Fibroblast of lung (primary cell): ENCODE measurements at regions not wholly inside any gene's neighbourhood (a gene's known extent, or its start where the extent isn't known, plus 50 kb on each side); places are given as distances from the start of the nearest gene placed in this dataset.

ENCODE experiments used
- DNase-seq, 2 donors: peaks; one replicate each; pipeline versions ENCODE4 v3.0.0 to v3.0.0-alpha.2; 2010; ENCODE audit warnings: low read depth in 2 of 2
- H2AFZ ChIP-seq: 2 replicates; pipeline ENCODE4 v1.5.1; 2012; ENCODE audit warnings: low read length, control low read depth, inconsistent platforms
- H3K27ac ChIP-seq: 2 replicates; pipeline ENCODE4 v1.5.1; 2011; ENCODE audit warnings: low read length, control low read depth; ENCODE audit not compliant: insufficient read depth
- H3K27me3 ChIP-seq: 2 replicates; pipeline ENCODE4 v1.5.1; 2011; ENCODE audit warnings: mild to moderate bottlenecking, low read length; ENCODE audit not compliant: control insufficient read depth, insufficient read depth
- H3K36me3 ChIP-seq: 2 replicates; pipeline ENCODE4 v1.5.1; 2011; ENCODE audit warnings: low read length; ENCODE audit not compliant: control insufficient read depth, insufficient read depth
- H3K4me1 ChIP-seq: 2 replicates; pipeline ENCODE4 v1.5.1; 2011; ENCODE audit warnings: low read length; ENCODE audit not compliant: control insufficient read depth, insufficient read depth; ENCODE audit errors: extremely low read depth
- H3K4me2 ChIP-seq: 2 replicates; pipeline ENCODE4 v1.5.1; 2011; ENCODE audit warnings: low read length, control low read depth; ENCODE audit not compliant: insufficient read depth; ENCODE audit errors: extremely low read depth
- H3K4me3 ChIP-seq, 4 experiments: fragments of 200-600 bp in 1 of 4; sonication (generic) in 1 of 4; replicated peaks in 1 of 4; 2 replicates each; pipeline ENCODE4 v1.5.1; 2011 to 2016; ENCODE audit warnings: low read length in 4 of 4, low read depth in 3 of 4, mild to moderate bottlenecking in 3 of 4, control low read depth in 2 of 4, inconsistent platforms in 1 of 4, mixed read lengths in 1 of 4; ENCODE audit not compliant: insufficient read depth in 1 of 4; ENCODE audit errors: control extremely low read depth in 1 of 4
- H3K79me2 ChIP-seq: 2 replicates; pipeline ENCODE4 v1.5.1; 2012; ENCODE audit warnings: mild to moderate bottlenecking, low read length, inconsistent platforms; ENCODE audit not compliant: control insufficient read depth, insufficient read depth
- H3K9ac ChIP-seq: 2 replicates; pipeline ENCODE4 v1.5.1; 2011; ENCODE audit warnings: mild to moderate bottlenecking, low read length, control low read depth; ENCODE audit not compliant: insufficient read depth
- H3K9me3 ChIP-seq: 2 replicates; pipeline ENCODE4 v1.5.1; 2012; ENCODE audit warnings: low read depth, low read length; ENCODE audit not compliant: control insufficient read depth, insufficient read depth
- H4K20me1 ChIP-seq: 2 replicates; pipeline ENCODE4 v1.5.1; 2011; ENCODE audit warnings: low read length; ENCODE audit not compliant: control insufficient read depth, insufficient read depth; ENCODE audit errors: extremely low read depth
- EZH2 ChIP-seq: IDR thresholded peaks from 2 replicates; pipeline ENCODE4 v1.5.1; 2012; ENCODE audit warnings: low read length, control low read depth, mild to moderate bottlenecking; ENCODE audit errors: missing control alignments
- TF ChIP-seq, protein P1 (sequence below), 2 donors: IDR thresholded peaks in 1 of 2; conservative IDR thresholded peaks in 1 of 2; 1 replicate in 1 of 2; 2 replicates in 1 of 2; pipeline ENCODE4 v1.5.1; 2011 to 2012; ENCODE audit warnings: low read length in 2 of 2, control low read depth in 1 of 2, inconsistent platforms in 1 of 2, low read depth in 1 of 2, mild to moderate bottlenecking in 1 of 2

- Histone ChIP-seq H3K4me1 (no peaks in the 10 kb centered on the region), H4K20me1 (no peaks in the 10 kb centered on the region), H3K4me3 (no peak overlapping the region), H2AFZ (no peak overlapping the region), H3K9ac (no peak overlapping the region), H3K27me3 (no peaks in the 10 kb centered on the region), H3K79me2 (no peaks in the 10 kb centered on the region), H3K36me3 (no peaks in the 10 kb centered on the region), H3K27ac (no peak overlapping the region), H3K4me2 (no peak overlapping the region), H3K9me3 (no peaks in the 10 kb centered on the region)
- no peak for DNase-seq
- TF ChIP-seq, protein P1, sequence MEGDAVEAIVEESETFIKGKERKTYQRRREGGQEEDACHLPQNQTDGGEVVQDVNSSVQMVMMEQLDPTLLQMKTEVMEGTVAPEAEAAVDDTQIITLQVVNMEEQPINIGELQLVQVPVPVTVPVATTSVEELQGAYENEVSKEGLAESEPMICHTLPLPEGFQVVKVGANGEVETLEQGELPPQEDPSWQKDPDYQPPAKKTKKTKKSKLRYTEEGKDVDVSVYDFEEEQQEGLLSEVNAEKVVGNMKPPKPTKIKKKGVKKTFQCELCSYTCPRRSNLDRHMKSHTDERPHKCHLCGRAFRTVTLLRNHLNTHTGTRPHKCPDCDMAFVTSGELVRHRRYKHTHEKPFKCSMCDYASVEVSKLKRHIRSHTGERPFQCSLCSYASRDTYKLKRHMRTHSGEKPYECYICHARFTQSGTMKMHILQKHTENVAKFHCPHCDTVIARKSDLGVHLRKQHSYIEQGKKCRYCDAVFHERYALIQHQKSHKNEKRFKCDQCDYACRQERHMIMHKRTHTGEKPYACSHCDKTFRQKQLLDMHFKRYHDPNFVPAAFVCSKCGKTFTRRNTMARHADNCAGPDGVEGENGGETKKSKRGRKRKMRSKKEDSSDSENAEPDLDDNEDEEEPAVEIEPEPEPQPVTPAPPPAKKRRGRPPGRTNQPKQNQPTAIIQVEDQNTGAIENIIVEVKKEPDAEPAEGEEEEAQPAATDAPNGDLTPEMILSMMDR (conservative IDR thresholded peaks at IDR 0.05 in 1 of 2, IDR thresholded peaks at IDR 0.05 in 1 of 2; ENCODE audit: low read depth in 1 of 2, low read length in 2 of 2) = no peak
- no peak for TF ChIP-seq EZH2
Measured at GRCh38 chr6:155517294-155517693, 61.7 kb upstream of the NOX3 start.

DNA sequence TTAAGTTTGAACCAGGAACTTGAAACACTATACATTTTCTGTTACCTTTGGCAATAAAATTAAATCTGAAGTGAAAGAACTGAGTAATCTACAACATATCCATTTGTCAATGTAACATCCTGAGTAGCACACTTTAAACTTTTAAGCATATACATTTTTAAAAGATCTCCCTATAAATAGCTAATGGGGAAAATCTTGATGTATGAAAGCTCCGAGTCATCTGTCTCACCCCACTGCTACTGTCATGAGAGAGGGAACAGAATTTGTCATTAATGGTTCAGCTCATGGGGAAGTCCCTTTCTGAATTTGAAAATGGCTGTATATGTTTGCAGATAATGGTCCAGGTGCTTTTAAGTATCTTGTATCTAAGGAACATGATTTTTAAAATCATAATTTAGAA is 55.2 kb upstream of the NOX3 start:
- Histone ChIP-seq H4K20me1 (no peaks in the 10 kb centered on the region), H3K4me1 (no peaks in the 10 kb centered on the region), H3K4me3 (no peak overlapping the region), H2AFZ (no peak overlapping the region), H3K4me2 (no peak overlapping the region), H3K9ac (no peak overlapping the region), H3K27ac (no peak overlapping the region), H3K36me3 (no peaks in the 10 kb centered on the region), H3K9me3 (no peaks in the 10 kb centered on the region), H3K79me2 (no peaks in the 10 kb centered on the region), H3K27me3 (no peaks in the 10 kb centered on the region)
- no peak for DNase-seq
- TF ChIP-seq, protein P1 (conservative IDR thresholded peaks at IDR 0.05 in 1 of 2, IDR thresholded peaks at IDR 0.05 in 1 of 2; ENCODE audit: low read depth in 1 of 2, low read length in 2 of 2) = no peak
- TF ChIP-seq EZH2 = no peak

- TF ChIP-seq, protein P1 (conservative IDR thresholded peaks at IDR 0.05 in 1 of 2, IDR thresholded peaks at IDR 0.05 in 1 of 2; ENCODE audit: low read depth in 1 of 2, low read length in 2 of 2) = no peak
- no peak for TF ChIP-seq EZH2
- Histone ChIP-seq H3K79me2 (no peaks in the 10 kb centered on the region), H2AFZ (no peak overlapping the region), H3K4me2 (no peak overlapping the region), H3K9ac (no peak overlapping the region), H3K4me3 (no peak overlapping the region), H3K27me3 (no peaks in the 10 kb centered on the region), H4K20me1 (no peaks in the 10 kb centered on the region), H3K4me1 (no peaks in the 10 kb centered on the region), H3K36me3 (no peaks in the 10 kb centered on the region), H3K27ac (no peak overlapping the region), H3K9me3 (no peaks in the 10 kb centered on the region)
- no peak for DNase-seq
Measured at GRCh38 chr6:155509743-155510475, 54.3 kb upstream of the NOX3 start.
